GM21717 (cell line): ENCODE measurements at regions not wholly inside any gene's neighbourhood (a gene's known extent, or its start where the extent isn't known, plus 50 kb on each side); places are given as distances from the start of the nearest gene placed in this dataset.
"Not testable (repeated sequence)": the region's sequence is repeated elsewhere in the genome, so short reads cannot be mapped to it uniquely, and the experiment has no call there.

ENCODE experiments used
- ATAC-seq: cut with Tn5 transposase; IDR thresholded peaks from one replicate; pipeline ENCODE4 v1.9.1; 2021; ENCODE audit warnings: mild to moderate bottlenecking, moderate library complexity; ENCODE audit not compliant: unreplicated experiment

DNA sequence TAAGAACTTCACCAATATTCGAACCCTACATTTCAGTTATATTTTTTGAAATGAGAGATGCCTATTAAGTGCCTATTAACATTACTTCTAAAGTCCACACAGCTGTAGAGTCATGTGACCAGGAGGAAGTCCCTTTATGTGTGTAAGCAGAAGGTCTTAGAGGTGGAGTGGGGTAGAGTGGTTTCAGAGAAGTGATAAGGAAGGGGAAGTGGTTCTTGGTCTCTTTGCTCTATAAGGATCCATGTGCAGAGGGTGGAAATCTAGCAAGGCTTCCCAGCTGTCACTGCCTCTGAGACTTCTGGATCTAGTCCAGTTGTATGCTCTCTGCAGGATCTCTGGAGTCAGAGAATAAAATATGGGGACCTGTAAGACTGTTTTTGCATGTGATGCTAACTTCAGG, 673.9 kb downstream of the FLRT2 start:
- no peak for ATAC-seq

DNA sequence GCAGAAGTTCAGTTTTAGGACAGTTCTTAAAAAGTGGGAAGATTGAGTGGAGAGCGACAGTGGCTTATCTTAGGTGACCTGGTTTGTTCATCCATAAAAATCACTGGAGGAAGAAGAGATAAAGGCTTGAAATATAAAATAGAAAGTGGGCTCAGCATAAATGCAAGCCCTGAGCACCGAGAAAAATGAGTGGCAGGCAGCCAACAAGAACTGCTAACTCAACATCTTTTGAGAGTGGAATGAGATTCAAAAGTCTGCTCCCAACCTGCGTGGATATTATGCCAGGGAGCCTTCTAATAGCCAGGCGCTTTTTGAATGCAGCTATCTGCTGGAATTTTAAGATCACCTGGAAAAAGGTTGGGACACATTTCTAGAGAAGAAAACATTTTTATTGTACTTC, 666.5 kb downstream of the FLRT2 start:
- ATAC-seq, result no peak

- no peak for ATAC-seq
Observed at GRCh38 chr14:86193756-86194155, 663.8 kb downstream of the FLRT2 start.

GRCh38 chr14:86179980-86180379, 650.0 kb downstream of the FLRT2 start:
- no peak for ATAC-seq

GRCh38 chr14:86168371-86168770, 638.4 kb downstream of the FLRT2 start:
- ATAC-seq, result no peak

- no peak for ATAC-seq
Observed at GRCh38 chr14:86166541-86166940, 636.6 kb downstream of the FLRT2 start.

- ATAC-seq, result no peak
Observed at GRCh38 chr14:86153480-86153879, 623.5 kb downstream of the FLRT2 start.

DNA sequence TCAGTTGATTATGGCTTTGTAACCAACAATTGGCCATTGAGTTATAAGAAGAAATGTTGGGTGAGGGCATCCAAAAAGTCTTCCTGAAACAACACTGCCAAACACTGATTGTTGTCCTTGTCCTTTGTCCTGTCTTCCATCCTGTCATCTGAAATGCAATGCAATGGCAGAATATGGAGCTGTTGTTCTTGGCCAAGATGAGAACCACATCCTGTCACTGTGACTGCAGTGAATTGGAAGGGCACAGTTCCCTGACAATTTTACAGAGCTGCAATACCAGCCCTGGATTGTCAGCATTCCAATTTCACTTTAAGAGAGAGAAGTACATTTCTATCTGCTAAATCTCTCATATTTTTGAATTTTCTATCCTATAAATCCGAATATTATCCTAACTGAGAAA, 613.3 kb downstream of the FLRT2 start:
- no peak for ATAC-seq

DNA sequence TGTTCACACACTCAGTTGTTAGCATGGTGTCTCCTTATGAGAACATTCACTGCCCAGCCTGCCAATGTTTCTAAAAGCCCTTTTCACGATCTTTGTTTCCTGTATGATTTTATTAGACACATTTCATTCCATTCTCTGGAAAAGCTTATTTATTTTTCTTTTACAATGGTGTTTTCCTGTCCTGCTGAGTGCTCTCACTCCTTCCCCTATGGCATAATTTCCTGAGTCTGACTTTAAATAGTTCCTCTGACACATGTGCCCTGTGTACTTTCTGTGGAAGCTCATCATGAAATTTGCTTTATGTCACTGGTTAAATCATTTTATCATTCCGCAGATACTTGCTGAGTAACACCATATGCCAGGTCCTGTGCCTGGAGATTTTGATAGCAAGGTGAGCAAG, 612.0 kb downstream of the FLRT2 start:
- ATAC-seq, result no peak

- ATAC-seq, result no peak
Observed at GRCh38 chr14:86129426-86129825, 599.5 kb downstream of the FLRT2 start.

DNA sequence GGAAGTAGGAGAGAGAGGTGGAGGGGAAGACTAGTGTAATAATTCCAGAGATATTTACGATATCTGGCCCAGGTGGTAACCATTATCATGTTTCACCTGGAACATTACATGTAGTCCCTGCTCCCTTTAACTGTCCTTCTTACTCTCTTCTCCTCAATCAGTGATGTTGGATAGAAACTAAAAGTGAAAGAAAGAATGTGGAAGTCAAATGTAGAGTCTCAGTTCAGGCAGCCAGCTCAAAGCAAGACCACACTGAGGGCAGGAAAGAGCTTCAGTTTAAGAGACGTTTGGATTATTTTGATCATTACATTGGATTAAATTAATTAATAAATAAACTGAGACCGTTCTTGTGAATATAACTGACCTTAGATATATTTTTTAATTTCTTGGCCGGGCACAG, 594.4 kb downstream of the FLRT2 start:
- ATAC-seq, result peak; percentile 79

DNA sequence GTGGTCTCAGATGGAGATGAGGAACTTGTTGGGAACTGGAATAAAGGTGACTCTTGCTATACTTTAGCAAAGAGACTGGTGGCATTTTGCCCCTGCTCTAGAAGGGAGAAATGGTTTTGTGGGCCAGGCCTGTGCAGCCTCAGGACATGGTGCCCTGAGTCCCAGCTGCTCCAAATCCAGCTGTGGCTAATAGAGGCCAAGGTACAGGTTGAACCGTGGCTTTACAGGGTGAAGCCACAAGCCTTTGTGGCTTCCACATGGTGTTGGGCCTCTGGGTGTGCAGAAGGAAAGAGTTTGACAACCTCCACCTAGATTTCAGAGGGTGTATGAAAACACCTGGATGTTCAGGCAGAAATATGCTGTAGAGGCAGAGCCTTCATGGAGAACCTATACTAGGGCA, 586.0 kb downstream of the FLRT2 start:
- ATAC-seq, result no peak

- ATAC-seq, result not testable (repeated sequence)
Observed at GRCh38 chr14:86110871-86111270, 580.9 kb downstream of the FLRT2 start.

DNA sequence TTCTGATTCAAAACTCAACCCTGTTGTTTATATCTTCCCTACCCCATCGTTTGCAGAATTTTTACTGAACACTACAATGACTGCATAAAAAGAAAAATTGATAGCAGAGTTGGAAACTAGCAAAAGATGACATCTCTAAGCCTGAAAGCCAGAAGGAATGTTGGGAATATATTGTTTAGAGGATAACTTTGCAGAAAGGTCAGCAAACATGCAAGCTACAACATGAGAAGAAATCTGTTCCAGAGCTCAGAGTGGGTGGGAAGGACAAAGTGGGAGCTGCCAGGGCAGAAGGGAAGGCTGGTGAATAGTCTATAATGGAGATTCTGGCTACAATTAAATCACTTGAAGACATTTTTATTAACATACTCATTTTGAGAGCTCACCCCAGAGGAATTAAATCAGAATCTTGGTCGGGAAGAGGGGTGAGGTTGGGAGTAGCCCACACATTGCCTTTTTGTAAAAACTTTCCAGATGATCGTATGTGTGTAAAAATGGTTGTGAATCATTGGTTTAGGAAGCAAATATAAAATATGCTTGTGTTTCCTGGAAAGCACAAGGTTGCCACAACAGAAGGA, 574.8 kb downstream of the FLRT2 start:
- no peak for ATAC-seq

DNA sequence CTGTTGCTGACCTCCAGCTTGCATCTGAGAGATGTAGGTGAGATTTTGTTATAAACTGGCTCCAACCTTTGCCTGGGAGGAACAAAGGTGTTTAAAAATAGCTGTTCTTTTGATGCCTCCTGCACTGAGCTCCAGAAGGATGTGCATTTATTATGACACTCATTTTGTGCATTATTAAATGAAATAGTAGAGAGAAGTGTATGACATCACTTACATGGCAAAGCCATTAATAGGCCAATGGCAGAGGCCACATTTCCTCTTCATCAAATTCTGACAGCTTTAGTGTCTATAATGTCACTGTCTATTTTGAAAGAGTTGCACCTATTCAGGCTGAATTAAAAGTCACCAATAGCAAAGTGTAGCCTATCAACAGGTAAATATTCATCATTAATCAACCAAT, 564.6 kb downstream of the FLRT2 start:
- ATAC-seq, result no peak

DNA sequence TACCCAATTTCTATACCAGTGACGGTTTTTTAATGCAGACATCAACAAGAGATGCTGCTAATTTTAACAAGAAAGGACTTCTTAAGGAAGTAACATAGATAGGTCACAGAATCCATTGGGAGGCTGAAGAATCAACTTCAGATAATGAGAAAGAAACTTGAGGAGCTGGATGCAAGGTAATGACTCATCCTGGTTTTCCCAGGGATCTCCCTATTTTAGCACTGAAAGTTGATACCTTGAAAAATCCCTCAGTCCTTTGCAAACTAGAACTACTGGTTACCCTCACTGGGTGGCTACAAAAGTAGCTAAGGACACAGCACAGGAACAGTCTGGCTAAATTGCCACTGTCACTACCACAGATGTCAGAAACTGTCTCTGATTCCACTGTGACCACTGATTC, 561.9 kb downstream of the FLRT2 start:
- ATAC-seq, result no peak

DNA sequence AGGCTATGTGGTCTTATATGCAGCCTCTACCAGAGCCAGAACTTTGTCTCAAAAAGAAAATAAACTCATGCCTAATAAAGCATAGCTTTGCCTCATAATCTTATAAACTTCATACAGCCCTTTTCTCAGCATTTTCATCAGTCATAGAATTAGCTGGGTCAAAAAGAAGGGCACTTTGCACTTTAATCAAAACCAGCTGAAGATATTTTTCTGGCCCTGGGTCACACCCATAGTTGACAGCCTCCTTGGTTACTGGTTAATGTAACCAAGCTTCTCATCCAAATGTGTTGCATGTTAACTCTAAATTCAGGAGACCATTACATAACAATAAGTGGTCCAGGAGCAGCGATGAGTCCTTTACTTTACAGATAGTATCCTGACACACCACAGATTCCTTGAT, 558.2 kb downstream of the FLRT2 start:
- ATAC-seq, result no peak

- ATAC-seq, result no peak
Observed at GRCh38 chr14:86087377-86087776, 557.4 kb downstream of the FLRT2 start.

DNA sequence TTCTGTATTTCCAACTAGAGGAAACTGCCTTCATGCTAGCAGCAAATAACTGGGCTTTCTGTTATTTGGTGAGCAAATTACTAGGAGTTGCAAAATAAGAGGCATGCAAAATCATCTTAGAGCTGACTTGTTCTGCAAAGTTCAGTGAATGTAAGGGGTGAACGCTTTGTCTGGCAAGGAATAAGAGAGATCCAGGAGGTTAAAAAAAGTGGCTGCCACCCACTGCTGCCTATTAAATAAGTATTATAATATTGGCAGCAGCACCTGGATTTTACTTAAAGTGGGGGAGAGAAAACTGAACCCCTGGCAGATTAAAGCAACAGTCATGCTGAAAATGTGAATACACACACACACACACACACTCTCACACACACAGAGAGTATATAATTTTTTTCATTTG, 557.0 kb downstream of the FLRT2 start:
- ATAC-seq, result no peak

DNA sequence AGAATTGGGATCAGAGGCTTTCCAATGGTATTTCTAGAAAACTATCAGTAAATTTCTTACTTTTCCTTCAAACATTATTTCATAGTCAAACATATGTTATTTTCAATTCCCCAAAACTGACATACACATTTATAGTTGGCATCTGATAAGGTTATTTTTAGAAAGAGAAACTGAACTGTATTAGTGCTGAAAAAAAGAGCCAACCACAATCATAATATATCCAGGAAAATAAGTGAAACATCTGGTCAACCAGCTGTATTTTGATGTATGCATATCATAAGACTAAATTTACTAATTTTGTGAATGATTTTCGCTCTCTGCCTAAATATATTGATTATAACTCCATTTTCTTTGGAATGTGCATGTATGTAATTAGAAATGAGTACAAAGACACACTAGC, 554.2 kb downstream of the FLRT2 start:
- no peak for ATAC-seq

GRCh38 chr14:86083616-86084015, 553.7 kb downstream of the FLRT2 start:
- no peak for ATAC-seq

DNA sequence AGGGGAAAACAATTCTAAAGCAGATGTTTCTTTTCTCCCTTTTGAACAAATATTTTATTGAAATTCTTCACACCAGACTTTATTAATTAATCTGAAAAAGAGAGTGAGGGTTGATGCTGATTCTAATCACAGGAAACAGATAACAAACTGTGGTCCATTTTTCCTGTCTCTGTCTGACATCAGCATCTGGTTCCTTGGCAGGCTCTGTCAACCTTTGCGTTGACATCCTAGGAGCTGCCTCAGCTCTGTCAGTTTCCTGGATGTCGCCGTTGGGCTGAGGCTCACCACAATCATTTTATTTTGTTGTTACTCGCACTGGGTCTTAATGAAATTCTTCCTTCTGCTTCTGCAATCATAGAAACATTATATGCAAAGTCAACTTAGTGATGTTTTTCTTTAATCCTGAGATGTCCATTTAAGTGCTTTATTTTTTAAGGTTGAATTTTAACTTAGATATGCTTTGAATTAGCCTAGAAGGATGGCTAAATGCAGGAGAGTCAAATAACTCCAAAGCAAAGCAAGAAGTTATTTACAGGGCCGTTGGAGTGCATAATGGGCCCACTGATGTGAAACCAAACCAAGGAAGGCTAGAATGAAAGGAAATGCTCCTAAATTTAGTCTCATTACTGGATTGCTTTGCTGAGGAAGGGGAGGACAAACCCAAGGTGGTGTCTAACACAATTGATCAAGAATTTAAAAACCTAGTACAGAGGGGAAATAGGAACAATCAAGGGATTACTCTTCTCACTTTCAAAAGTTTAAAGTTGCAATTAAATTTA, 542.4 kb downstream of the FLRT2 start:
- ATAC-seq, result no peak

DNA sequence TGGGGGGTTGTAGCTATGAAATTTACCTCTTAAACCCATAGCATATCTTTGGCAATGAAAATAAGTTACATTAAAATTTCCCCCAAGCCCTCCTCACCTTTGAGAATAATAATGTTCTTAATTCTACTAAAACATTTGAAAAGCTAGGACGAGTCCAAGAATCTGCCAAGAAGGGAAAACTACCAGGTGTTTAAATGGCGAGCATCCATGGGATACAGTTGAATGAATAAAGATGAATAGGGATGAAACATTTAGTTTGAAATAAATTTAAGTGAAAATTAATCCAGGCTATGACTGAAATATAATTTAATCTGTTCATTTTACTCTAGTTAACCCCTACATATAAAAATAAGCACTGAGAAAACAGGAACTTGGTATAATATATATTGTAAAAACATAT, 536.7 kb downstream of the FLRT2 start:
- ATAC-seq, result no peak
